Loucy (cell line): ENCODE measurements at regions not wholly inside any gene's neighbourhood (a gene's known extent, or its start where the extent isn't known, plus 50 kb on each side); places are given as distances from the start of the nearest gene placed in this dataset.

Experiments used
- EZH2phosphoT487 ChIP-seq: fragments of 200-600 bp; IDR thresholded peaks from 2 replicates; pipeline ENCODE4 v1.6.1; 2018; ENCODE audit warnings: antibody characterized with exemption, mild to moderate bottlenecking, moderate library complexity, borderline replicate concordance
- TF ChIP-seq, protein P1 (sequence below): fragments of 200-600 bp; sonication (generic); conservative IDR thresholded peaks from 2 replicates; pipeline ENCODE4 v1.5.1; 2014; ENCODE audit warnings: mild to moderate bottlenecking, antibody characterized with exemption, low read length

DNA sequence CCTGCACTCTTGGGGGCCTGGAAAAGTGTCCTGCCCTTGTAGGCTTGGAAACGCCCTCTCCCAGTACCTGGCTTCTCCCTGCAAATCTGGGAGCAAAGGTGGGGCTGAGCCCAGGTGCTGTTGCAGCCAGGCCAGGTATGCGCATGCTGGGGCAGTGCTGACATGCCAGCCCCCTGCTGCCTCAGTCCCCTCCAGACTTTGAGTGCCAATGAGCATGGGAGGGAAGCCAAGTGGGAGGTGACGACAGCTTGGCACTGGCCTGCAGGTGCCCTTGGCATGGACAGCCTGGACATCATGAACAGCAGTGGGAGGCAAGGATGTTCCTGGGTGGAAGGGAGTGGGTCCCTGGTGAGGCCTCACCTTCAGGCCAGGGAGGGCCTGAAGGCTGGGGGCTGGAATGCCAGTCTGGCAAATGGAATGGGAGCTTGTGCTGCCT is 1494.4 kb upstream of the NUDT12 start:
- TF ChIP-seq, protein P1, sequence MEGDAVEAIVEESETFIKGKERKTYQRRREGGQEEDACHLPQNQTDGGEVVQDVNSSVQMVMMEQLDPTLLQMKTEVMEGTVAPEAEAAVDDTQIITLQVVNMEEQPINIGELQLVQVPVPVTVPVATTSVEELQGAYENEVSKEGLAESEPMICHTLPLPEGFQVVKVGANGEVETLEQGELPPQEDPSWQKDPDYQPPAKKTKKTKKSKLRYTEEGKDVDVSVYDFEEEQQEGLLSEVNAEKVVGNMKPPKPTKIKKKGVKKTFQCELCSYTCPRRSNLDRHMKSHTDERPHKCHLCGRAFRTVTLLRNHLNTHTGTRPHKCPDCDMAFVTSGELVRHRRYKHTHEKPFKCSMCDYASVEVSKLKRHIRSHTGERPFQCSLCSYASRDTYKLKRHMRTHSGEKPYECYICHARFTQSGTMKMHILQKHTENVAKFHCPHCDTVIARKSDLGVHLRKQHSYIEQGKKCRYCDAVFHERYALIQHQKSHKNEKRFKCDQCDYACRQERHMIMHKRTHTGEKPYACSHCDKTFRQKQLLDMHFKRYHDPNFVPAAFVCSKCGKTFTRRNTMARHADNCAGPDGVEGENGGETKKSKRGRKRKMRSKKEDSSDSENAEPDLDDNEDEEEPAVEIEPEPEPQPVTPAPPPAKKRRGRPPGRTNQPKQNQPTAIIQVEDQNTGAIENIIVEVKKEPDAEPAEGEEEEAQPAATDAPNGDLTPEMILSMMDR: no peak
- no peak for TF ChIP-seq EZH2phosphoT487
